Astrocyte (in vitro differentiated cells and primary cell): ENCODE measurements at regions not wholly inside any gene's neighbourhood (a gene's known extent, or its start where the extent isn't known, plus 50 kb on each side); places are given as distances from the start of the nearest gene placed in this dataset.

Experiments
- EZH2 ChIP-seq: IDR thresholded peaks from 2 replicates; pipeline ENCODE4 v1.6.1; 2012; ENCODE audit warnings: mild to moderate bottlenecking, low read length, inconsistent platforms; ENCODE audit not compliant: insufficient read depth
- TF ChIP-seq, protein P1 (sequence below): IDR thresholded peaks from 2 replicates; pipeline ENCODE4 v1.5.1; 2011; ENCODE audit warnings: low read depth, mild to moderate bottlenecking, inconsistent platforms, low read length, moderate library complexity; ENCODE audit not compliant: insufficient read depth

GRCh38 chr3:110989446-110989845 lies 82.2 kb upstream of the NECTIN3 start:
- TF ChIP-seq, protein P1, sequence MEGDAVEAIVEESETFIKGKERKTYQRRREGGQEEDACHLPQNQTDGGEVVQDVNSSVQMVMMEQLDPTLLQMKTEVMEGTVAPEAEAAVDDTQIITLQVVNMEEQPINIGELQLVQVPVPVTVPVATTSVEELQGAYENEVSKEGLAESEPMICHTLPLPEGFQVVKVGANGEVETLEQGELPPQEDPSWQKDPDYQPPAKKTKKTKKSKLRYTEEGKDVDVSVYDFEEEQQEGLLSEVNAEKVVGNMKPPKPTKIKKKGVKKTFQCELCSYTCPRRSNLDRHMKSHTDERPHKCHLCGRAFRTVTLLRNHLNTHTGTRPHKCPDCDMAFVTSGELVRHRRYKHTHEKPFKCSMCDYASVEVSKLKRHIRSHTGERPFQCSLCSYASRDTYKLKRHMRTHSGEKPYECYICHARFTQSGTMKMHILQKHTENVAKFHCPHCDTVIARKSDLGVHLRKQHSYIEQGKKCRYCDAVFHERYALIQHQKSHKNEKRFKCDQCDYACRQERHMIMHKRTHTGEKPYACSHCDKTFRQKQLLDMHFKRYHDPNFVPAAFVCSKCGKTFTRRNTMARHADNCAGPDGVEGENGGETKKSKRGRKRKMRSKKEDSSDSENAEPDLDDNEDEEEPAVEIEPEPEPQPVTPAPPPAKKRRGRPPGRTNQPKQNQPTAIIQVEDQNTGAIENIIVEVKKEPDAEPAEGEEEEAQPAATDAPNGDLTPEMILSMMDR = no peak
- no peak for TF ChIP-seq EZH2
